Sigmoid colon (tissue), 6 donors: ENCODE measurements at regions not wholly inside any gene's neighbourhood (a gene's known extent, or its start where the extent isn't known, plus 50 kb on each side); places are given as distances from the start of the nearest gene placed in this dataset.

Source experiments
- DNase-seq: peaks from one replicate; pipeline ENCODE4 v3.0.0-alpha.2; 2019
- H3K27ac ChIP-seq, 4 donors: fragments of 200-600 bp; sonication (generic); one replicate each; pipeline ENCODE4 v1.5.1; 2016 to 2019; ENCODE audit warnings: mild to moderate bottlenecking in 1 of 4
- H3K27me3 ChIP-seq, 3 donors: fragments of 200-600 bp; sonication (generic); one replicate each; pipeline ENCODE4 v1.5.1; 2019; ENCODE audit warnings: mild to moderate bottlenecking in 1 of 3
- H3K36me3 ChIP-seq, 4 donors: fragments of 200-600 bp; sonication (generic); one replicate each; pipeline ENCODE4 v1.5.1; 2016 to 2019
- H3K4me1 ChIP-seq, 4 donors: fragments of 200-600 bp; sonication (generic); one replicate each; pipeline ENCODE4 v1.5.1; 2017 to 2019
- H3K4me3 ChIP-seq, 4 donors: fragments of 200-600 bp; sonication (generic); one replicate each; pipeline ENCODE4 v1.5.1; 2017 to 2019; ENCODE audit warnings: mild to moderate bottlenecking in 2 of 4, moderate library complexity in 1 of 4
- H3K9me3 ChIP-seq, 4 donors: fragments of 200-600 bp in 3 of 4; sonication (generic) in 3 of 4; one replicate each; pipeline versions ENCODE4 v1.5.1 to v1.6.1; 2013 to 2019
- EP300 ChIP-seq, 4 donors: sonication (generic); formaldehyde crosslinking; IDR thresholded peaks; one replicate each; pipeline ENCODE4 v1.6.1; 2017; ENCODE audit warnings: antibody characterized with exemption in 4 of 4
- POLR2A ChIP-seq, 2 donors: fragments of 450-650 bp; IDR thresholded peaks; one replicate each; pipeline ENCODE4 v1.6.1; 2016; ENCODE audit warnings: antibody characterized with exemption in 2 of 2, mild to moderate bottlenecking in 2 of 2, moderate library complexity in 2 of 2
- POLR2AphosphoS5 ChIP-seq, 4 donors: sonication (generic); formaldehyde crosslinking; IDR thresholded peaks; one replicate each; pipeline ENCODE4 v1.6.1; 2017; ENCODE audit warnings: antibody characterized with exemption in 4 of 4
- WGBS, 2 donors: extraction: QIAGEN DNeasy Blood & Tissue Kit; methylation state at CpG; one replicate each; pipeline ENCODE4 v1.1.7; 2013; 5-methylcytosine and 5-hydroxymethylcytosine counted together
- intact Hi-C: fragments of 100-400 bp; cut with DNase I; formaldehyde crosslinking; loops from one replicate; pipeline ENCODE4 v1.15.1; 2023
- TF ChIP-seq, protein P1 (sequence below), 4 experiments: fragments of 450-650 bp in 3 of 4; fragments of 200-600 bp in 1 of 4; IDR thresholded peaks; one replicate each; pipeline ENCODE4 v1.5.1; 2016 to 2019; ENCODE audit warnings: antibody characterized with exemption in 4 of 4, mild to moderate bottlenecking in 3 of 4, moderate library complexity in 2 of 4
- donor health status: healthy with polysubstance abuse.
- donor health status: healthy.

DNA sequence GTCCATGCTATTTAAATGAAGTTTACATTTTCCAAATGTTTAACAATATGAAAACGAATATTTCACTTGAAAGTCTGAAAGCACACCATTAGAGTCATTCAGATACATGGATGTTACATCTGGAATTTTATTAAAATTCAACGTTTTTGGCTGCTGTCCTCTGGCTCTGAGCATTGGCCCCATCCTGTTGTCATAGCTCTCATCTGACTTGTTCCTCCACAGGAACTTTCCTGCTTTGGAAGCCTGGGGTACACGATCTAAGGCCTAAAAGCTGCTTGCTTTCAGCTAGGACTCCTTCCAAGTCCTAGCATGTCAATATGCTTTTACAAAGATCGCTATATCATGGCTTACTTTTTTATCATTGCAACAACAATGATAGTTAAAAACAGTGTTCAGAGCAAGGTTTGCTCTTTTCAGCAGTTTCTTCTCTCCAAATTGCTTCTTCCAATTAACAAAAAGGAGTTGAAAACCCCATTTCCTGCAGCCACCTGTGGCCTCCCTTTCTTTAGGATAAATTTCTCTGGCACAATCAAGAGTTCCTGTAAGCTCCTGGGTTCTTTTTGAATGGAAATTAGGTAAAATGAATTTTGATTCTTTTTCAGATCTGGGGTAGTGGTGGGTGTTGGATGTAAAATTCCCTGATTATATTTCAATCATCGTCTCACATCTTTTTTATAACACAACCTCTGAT, 413.4 kb upstream of the AGA start:
- intact Hi-C loops, result no loop called here
- WGBS, 2 donors, result 62 to 69% methylated on average over 5 of the region's 5 CpGs

DNA sequence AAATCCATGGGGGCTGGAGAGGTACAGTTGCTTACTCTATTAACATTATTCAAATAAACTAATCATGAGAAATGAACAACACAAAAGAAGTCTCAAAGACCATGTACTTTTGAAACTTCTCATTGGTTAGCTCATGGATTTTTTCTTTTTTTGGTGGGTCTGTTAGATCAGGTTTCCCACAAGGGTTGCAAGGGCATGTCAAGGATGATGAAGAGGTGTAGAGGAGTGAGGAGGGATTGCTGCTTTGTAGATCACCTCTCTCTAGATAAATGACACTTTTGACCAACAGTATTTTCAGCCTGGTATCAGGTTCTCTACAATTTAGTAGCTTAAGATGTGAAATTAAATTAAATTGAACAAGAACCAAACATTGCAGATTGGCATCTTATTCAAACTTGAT, 417.9 kb upstream of the AGA start:
- TF ChIP-seq POLR2A (IDR thresholded peaks at IDR 0.05) (no peak), POLR2AphosphoS5 (IDR thresholded peaks at IDR 0.05) (no peak), EP300 (IDR thresholded peaks at IDR 0.05) (no peak)
- TF ChIP-seq, protein P1, sequence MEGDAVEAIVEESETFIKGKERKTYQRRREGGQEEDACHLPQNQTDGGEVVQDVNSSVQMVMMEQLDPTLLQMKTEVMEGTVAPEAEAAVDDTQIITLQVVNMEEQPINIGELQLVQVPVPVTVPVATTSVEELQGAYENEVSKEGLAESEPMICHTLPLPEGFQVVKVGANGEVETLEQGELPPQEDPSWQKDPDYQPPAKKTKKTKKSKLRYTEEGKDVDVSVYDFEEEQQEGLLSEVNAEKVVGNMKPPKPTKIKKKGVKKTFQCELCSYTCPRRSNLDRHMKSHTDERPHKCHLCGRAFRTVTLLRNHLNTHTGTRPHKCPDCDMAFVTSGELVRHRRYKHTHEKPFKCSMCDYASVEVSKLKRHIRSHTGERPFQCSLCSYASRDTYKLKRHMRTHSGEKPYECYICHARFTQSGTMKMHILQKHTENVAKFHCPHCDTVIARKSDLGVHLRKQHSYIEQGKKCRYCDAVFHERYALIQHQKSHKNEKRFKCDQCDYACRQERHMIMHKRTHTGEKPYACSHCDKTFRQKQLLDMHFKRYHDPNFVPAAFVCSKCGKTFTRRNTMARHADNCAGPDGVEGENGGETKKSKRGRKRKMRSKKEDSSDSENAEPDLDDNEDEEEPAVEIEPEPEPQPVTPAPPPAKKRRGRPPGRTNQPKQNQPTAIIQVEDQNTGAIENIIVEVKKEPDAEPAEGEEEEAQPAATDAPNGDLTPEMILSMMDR (IDR thresholded peaks at IDR 0.05), result no peak

More for the DNA sequence above, 413.4 kb upstream of the AGA start:
- Histone ChIP-seq H3K9me3 (no peaks in the 10 kb centered on the region), H3K27me3 (no peaks in the 10 kb centered on the region), H3K4me1 (no peaks in the 10 kb centered on the region), H3K4me3 (no peak overlapping the region), H3K36me3 (no peaks in the 10 kb centered on the region), H3K27ac (no peak overlapping the region)
- no peak for DNase-seq
- TF ChIP-seq, protein P1 (IDR thresholded peaks at IDR 0.05), result no peak
- TF ChIP-seq EP300 (IDR thresholded peaks at IDR 0.05) (no peak), POLR2AphosphoS5 (IDR thresholded peaks at IDR 0.05) (no peak), POLR2A (IDR thresholded peaks at IDR 0.05) (no peak)

DNA sequence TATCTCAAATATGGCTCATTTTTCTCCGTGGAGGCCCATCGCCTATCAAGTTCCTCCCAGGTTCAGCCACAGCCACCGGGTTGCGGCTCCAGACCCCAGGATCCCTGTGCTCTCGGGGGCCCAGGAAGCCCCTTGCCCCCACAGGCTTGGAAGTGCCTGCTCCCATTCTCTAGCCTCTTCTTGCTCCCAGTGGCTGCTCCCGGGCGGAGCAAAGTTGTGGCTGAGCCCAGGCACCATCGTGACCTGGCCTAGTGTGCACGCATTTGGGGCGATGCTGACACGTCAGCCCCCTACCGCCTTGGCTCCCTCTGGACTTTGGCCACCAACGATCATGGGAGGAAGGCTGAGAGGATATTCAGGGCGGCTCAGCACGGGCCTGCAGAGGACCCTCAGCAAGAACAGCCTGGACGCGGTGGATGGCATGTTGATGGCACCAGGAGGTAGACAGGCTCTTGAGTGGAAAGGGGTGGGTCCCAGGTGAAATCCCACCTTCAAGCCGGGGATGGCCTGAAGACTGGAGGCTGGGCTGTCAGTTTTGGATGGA, 419.4 kb upstream of the AGA start:
- intact Hi-C loops, result no loop called here
- no peak overlapping the region for H3K27ac ChIP-seq
- no peaks in the 10 kb centered on the region for H3K27me3 ChIP-seq
- no peak for DNase-seq
- 94 to 97% methylated on average over 18 of the region's 18 CpGs for WGBS, 2 donors
- no peak overlapping the region for H3K4me3 ChIP-seq
- no peaks in the 10 kb centered on the region for H3K4me1 ChIP-seq
- H3K36me3 ChIP-seq, result no peaks in the 10 kb centered on the region
- no peaks in the 10 kb centered on the region for H3K9me3 ChIP-seq
- TF ChIP-seq EP300 (IDR thresholded peaks at IDR 0.05) (no peak), POLR2A (IDR thresholded peaks at IDR 0.05) (no peak), POLR2AphosphoS5 (IDR thresholded peaks at IDR 0.05) (no peak)
- TF ChIP-seq, protein P1 (IDR thresholded peaks at IDR 0.05), result no peak

More for the DNA sequence above, 417.9 kb upstream of the AGA start:
- Histone ChIP-seq H3K36me3 (no peaks in the 10 kb centered on the region), H3K4me1 (no peaks in the 10 kb centered on the region), H3K4me3 (no peak overlapping the region), H3K9me3 (no peaks in the 10 kb centered on the region), H3K27ac (no peak overlapping the region), H3K27me3 (no peaks in the 10 kb centered on the region)
- DNase-seq, result no peak
- intact Hi-C loops, result no loop called here

DNA sequence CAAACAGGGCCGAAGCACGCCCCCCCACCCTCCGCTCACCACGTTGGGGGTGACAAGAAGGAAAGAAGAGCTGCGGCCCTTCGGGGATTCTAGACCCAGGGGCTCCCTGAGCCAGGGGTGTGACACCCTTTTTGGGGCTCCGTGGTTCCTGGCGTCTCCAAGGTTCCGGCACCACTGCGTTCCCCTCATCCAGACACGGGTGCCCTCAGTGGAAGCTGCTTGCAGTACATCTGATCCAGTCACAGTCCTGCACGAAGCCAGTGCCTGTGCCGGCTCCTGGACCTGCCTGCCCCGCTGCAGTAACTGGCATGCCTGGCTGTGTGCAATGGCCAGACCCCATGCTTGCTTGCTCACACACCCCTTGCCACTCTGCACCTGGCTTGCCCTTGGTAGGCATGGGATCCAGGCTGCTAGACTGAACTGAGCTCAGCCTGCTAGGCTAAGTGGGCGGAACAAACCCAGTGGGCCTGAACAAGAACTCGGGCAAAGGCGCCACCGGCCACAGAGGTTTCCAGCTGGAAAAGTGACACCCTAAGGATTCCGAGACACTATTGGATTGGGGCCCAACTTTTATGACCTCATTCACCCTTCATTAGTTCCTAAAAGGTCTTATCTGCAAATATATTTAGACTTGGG, 420.4 kb upstream of the AGA start:
- intact Hi-C loops, result no loop called here
- DNase-seq, result no peak
- no peaks in the 10 kb centered on the region for H3K4me1 ChIP-seq
- no peak for TF ChIP-seq POLR2AphosphoS5 (IDR thresholded peaks at IDR 0.05)
- TF ChIP-seq, protein P1 (IDR thresholded peaks at IDR 0.05), result no peak
- no peak for TF ChIP-seq EP300 (IDR thresholded peaks at IDR 0.05)
- TF ChIP-seq POLR2A (IDR thresholded peaks at IDR 0.05), result no peak
- no peaks in the 10 kb centered on the region for H3K9me3 ChIP-seq
- no peak overlapping the region for H3K27ac ChIP-seq
- no peaks in the 10 kb centered on the region for H3K27me3 ChIP-seq
- H3K36me3 ChIP-seq, result no peaks in the 10 kb centered on the region
- 93% methylated on average over 19 of the region's 19 CpGs for WGBS, 2 donors
- no peak overlapping the region for H3K4me3 ChIP-seq
